HCT116 (cell line): ENCODE measurements at regions not wholly inside any gene's neighbourhood (a gene's known extent, or its start where the extent isn't known, plus 50 kb on each side); places are given as distances from the start of the nearest gene placed in this dataset.
"Not testable (repeated sequence)": the region's sequence is repeated elsewhere in the genome, so short reads cannot be mapped to it uniquely, and the experiment has no call there.

ENCODE experiments used
- ATAC-seq: fragments of 200-7000 bp; cut with Tn5 transposase; 2 replicates; pipeline ENCODE4 v1.9.1; 2020; ENCODE audit warnings: mild to moderate bottlenecking, moderate library complexity
- BruUV-seq: library from RNA; stranded (reverse); fragments of 400-500 nt; replicated peaks from 2 replicates; lab custom pipeline; 2021; lab: Mats Ljungman, UMichigan
- CTCF ChIA-PET: fragments of 300-600 bp; sonication (Branson Sonifier 250); formaldehyde crosslinking; loops from one replicate; lab custom pipeline; 2021; ENCODE audit warnings: antibody characterized with exemption; lab: Charles Lee
- POLR2A ChIA-PET: fragments of 300-600, 350-600 bp; sonication (Branson Sonifier 250); formaldehyde crosslinking; loops from one replicate; lab custom pipeline; 2021; ENCODE audit warnings: antibody characterized with exemption; lab: Charles Lee
- RAD21 ChIA-PET, 2 experiments: fragments of 300-600 bp; sonication (Branson Sonifier 250); formaldehyde crosslinking; loops; one replicate each; lab custom pipeline; 2023; ENCODE audit warnings: low total read pairs in 2 of 2; ENCODE audit not compliant: uncharacterized antibody in 2 of 2, unreplicated experiment in 2 of 2, low non-redundant PET in 1 of 2; lab: Charles Lee
- DNase-seq: peaks from one replicate; pipeline ENCODE4 v3.0.0-alpha.2; 2010; ENCODE audit warnings: low read depth, low spot score
- H2AFZ ChIP-seq: fragments of 200-600 bp; shearing (Covaris generic), sonication (generic); 2 replicates; pipeline ENCODE4 v1.6.1; 2017; ENCODE audit warnings: low read depth, mixed run types, mixed read lengths, antibody characterized with exemption, low read length; ENCODE audit not compliant: poor library complexity, severe bottlenecking
- H3K27ac ChIP-seq: 2 replicates; pipeline ENCODE4 v1.5.1; 2012; ENCODE audit warnings: low read depth, low read length
- H3K27me3 ChIP-seq: fragments of 200-600 bp; sonication (generic); 2 replicates; pipeline ENCODE4 v1.6.1; 2016; ENCODE audit warnings: mixed run types, low read length, mixed read lengths; ENCODE audit not compliant: insufficient read depth
- H3K36me3 ChIP-seq, 2 experiments: fragments of 200-500 bp in 1 of 2; fragments of 200-600 bp in 1 of 2; sonication (Bioruptor generic) in 1 of 2; sonication (generic) in 1 of 2; 2 replicates each; pipeline versions ENCODE4 v1.5.1 to v1.6.1; 2014 to 2016; ENCODE audit warnings: low read length in 2 of 2, inconsistent platforms in 1 of 2, mixed read lengths in 1 of 2, mixed run types in 1 of 2; ENCODE audit not compliant: insufficient read depth in 2 of 2, control insufficient read depth in 1 of 2
- H3K4me1 ChIP-seq, 2 experiments: fragments of 200-600 bp in 1 of 2; sonication (generic) in 1 of 2; 2 replicates each; pipeline versions ENCODE4 v1.5.1 to v1.6.1; 2012 to 2017; ENCODE audit warnings: low read length in 2 of 2, inconsistent platforms in 1 of 2, mild to moderate bottlenecking in 1 of 2, mixed read lengths in 1 of 2, mixed run types in 1 of 2, moderate library complexity in 1 of 2; ENCODE audit not compliant: insufficient read depth in 2 of 2, control insufficient read depth in 1 of 2
- H3K4me2 ChIP-seq: fragments of 200-600 bp; sonication (generic); 2 replicates; pipeline ENCODE4 v1.6.1; 2017; ENCODE audit warnings: mixed run types, low read length, mixed read lengths
- H3K4me3 ChIP-seq, 2 experiments: fragments of 200-600 bp in 1 of 2; sonication (generic) in 1 of 2; replicated peaks in 1 of 2; 2 replicates each; pipeline ENCODE4 v1.5.1; 2011 to 2016; ENCODE audit warnings: low read length in 2 of 2, control low read depth in 1 of 2, low read depth in 1 of 2, mild to moderate bottlenecking in 1 of 2, mixed read lengths in 1 of 2, mixed run types in 1 of 2
- H3K79me2 ChIP-seq: fragments of 200-600 bp; sonication (generic); 2 replicates; pipeline ENCODE4 v1.6.1; 2017; ENCODE audit warnings: mild to moderate bottlenecking, mixed run types, low read length, moderate library complexity, mixed read lengths; ENCODE audit not compliant: insufficient read depth
- H3K9ac ChIP-seq: fragments of 200-600 bp; sonication (generic); 2 replicates; pipeline ENCODE4 v1.6.1; 2016; ENCODE audit warnings: low read length, mixed read lengths
- H3K9me2 ChIP-seq: fragments of 200-600 bp; sonication (generic), shearing (Covaris generic); 2 replicates; pipeline ENCODE4 v1.6.1; 2017; ENCODE audit warnings: mixed run types, mild to moderate bottlenecking, moderate library complexity; ENCODE audit not compliant: insufficient read depth
- H3K9me3 ChIP-seq, 2 experiments: fragments of 200-500 bp in 1 of 2; fragments of 200-600 bp in 1 of 2; sonication (Bioruptor generic) in 1 of 2; sonication (generic) in 1 of 2; 2 replicates each; pipeline ENCODE4 v1.6.1; 2014 to 2017; ENCODE audit warnings: low read length in 2 of 2, mixed read lengths in 2 of 2, inconsistent platforms in 1 of 2, low read depth in 1 of 2, mild to moderate bottlenecking in 1 of 2, mixed run types in 1 of 2, moderate library complexity in 1 of 2; ENCODE audit not compliant: control insufficient read depth in 1 of 2, insufficient read depth in 1 of 2
- H4K20me1 ChIP-seq: fragments of 200-600 bp; sonication (generic), shearing (Covaris generic); 2 replicates; pipeline ENCODE4 v1.6.1; 2017; ENCODE audit warnings: mixed run types, mild to moderate bottlenecking, moderate library complexity; ENCODE audit not compliant: insufficient read depth
- CBX3 ChIP-seq: IDR thresholded peaks from 2 replicates; pipeline ENCODE4 v1.6.1; 2012; ENCODE audit warnings: low read depth
- ELF1 ChIP-seq: IDR thresholded peaks from 2 replicates; pipeline ENCODE4 v1.6.1; 2012; ENCODE audit warnings: low read depth, borderline replicate concordance
- EZH2phosphoT487 ChIP-seq: fragments of 200-600 bp; IDR thresholded peaks from 2 replicates; pipeline ENCODE4 v1.6.1; 2018; ENCODE audit warnings: antibody characterized with exemption, borderline replicate concordance
- FOSL1 ChIP-seq: IDR thresholded peaks from 2 replicates; pipeline ENCODE4 v1.6.1; 2012; ENCODE audit warnings: low read depth
- JUND ChIP-seq: IDR thresholded peaks from 2 replicates; pipeline ENCODE4 v1.6.1; 2012
- MAX ChIP-seq: IDR thresholded peaks from 2 replicates; pipeline ENCODE4 v1.6.1; 2012
- POLR2A ChIP-seq: IDR thresholded peaks from 2 replicates; pipeline ENCODE4 v1.7.0; 2011; ENCODE audit warnings: borderline replicate concordance; ENCODE audit not compliant: insufficient read depth, insufficient read length; ENCODE audit errors: extremely low read depth
- POLR2AphosphoS5 ChIP-seq: IDR thresholded peaks from 2 replicates; pipeline ENCODE4 v1.6.1; 2011; ENCODE audit warnings: mild to moderate bottlenecking, low read depth, low read length, moderate library complexity
- RAD21 ChIP-seq: IDR thresholded peaks from 2 replicates; pipeline ENCODE4 v1.6.1; 2012; ENCODE audit warnings: low read depth, mild to moderate bottlenecking
- SIN3A ChIP-seq: IDR thresholded peaks from 2 replicates; pipeline ENCODE4 v1.6.1; 2012; ENCODE audit warnings: low read depth
- SP1 ChIP-seq: IDR thresholded peaks from 2 replicates; pipeline ENCODE4 v1.6.1; 2012; ENCODE audit warnings: low read depth
- YY1 ChIP-seq: IDR thresholded peaks from 2 replicates; pipeline ENCODE4 v1.6.1; 2011; ENCODE audit warnings: low read length, low read depth, moderate library complexity, mild to moderate bottlenecking; ENCODE audit not compliant: insufficient replicate concordance; ENCODE audit errors: extremely low read depth
- ZBTB33 ChIP-seq: IDR thresholded peaks from 2 replicates; pipeline ENCODE4 v1.6.1; 2011; ENCODE audit warnings: mild to moderate bottlenecking, low read length, moderate library complexity; ENCODE audit not compliant: insufficient replicate concordance; ENCODE audit errors: extremely low read depth
- ZNF274 ChIP-seq: fragments of 200-500 bp; sonication (Bioruptor generic); IDR thresholded peaks from 2 replicates; pipeline ENCODE4 v1.6.1; 2014; ENCODE audit warnings: mild to moderate bottlenecking, low read depth, low read length, inconsistent platforms
- intact Hi-C: fragments of 100-400 bp; cut with micrococcal nuclease; formaldehyde crosslinking; loops from 2 replicates; pipeline ENCODE4 v1.10.0; 2022
- TF ChIP-seq, protein P1 (sequence below), 3 experiments: fragments of 200-600 bp in 1 of 3; sonication (generic) in 1 of 3; IDR thresholded peaks in 2 of 3; conservative IDR thresholded peaks in 1 of 3; 2 replicates each; pipeline ENCODE4 v1.5.1; 2012 to 2017; ENCODE audit warnings: low read depth in 2 of 3, low read length in 2 of 3, antibody characterized with exemption in 1 of 3, borderline replicate concordance in 1 of 3, control low read depth in 1 of 3, mild to moderate bottlenecking in 1 of 3, mixed read lengths in 1 of 3, mixed run types in 1 of 3, moderate library complexity in 1 of 3; ENCODE audit not compliant: insufficient read depth in 1 of 3

- DNase-seq, result not testable (repeated sequence)
These were observed 114.7 kb upstream of the ZBTB40 start for GRCh38 chr1:22336696-22337545.

GRCh38 chr1:22338071-22338765 is 113.4 kb upstream of the ZBTB40 start:
- no peaks in the 10 kb centered on the region for H3K9me3 ChIP-seq
- intact Hi-C loops, result no loop called here
- ChIA-PET CTCF (no interaction called here), POLR2A (no interaction called here), RAD21 (no interaction called here)
- 0 out of 2 replicates have a peak, but pooled peaks cover under 1% of the 10 kb centered on the region for H3K27me3 ChIP-seq
- ATAC-seq (no peak), DNase-seq (no peak)
- H3K9me2 ChIP-seq, result no peaks in the 10 kb centered on the region
- no peak overlapping the region for H3K4me3 ChIP-seq
- H3K27ac ChIP-seq, result no peak overlapping the region
- no peak overlapping the region for H3K9ac ChIP-seq
- no TSS peak for BruUV-seq
- H4K20me1 ChIP-seq, result no peaks in the 10 kb centered on the region
- H3K79me2 ChIP-seq, result no peaks in the 10 kb centered on the region
- H2AFZ ChIP-seq, result no peak overlapping the region
- H3K4me2 ChIP-seq, result no peak overlapping the region
- H3K4me1 ChIP-seq, result peaks cover under 1 to 3% of the 10 kb centered on the region in 2 experiments; a peak in 3 of 4 replicates
- no peaks in the 10 kb centered on the region for H3K36me3 ChIP-seq
- TF ChIP-seq POLR2AphosphoS5, result no peak
- no peak for TF ChIP-seq YY1
- no peak for TF ChIP-seq SIN3A
- no peak for TF ChIP-seq MAX
- TF ChIP-seq ZBTB33, result no peak
- TF ChIP-seq FOSL1, result no peak
- TF ChIP-seq POLR2A, result no peak
- no peak for TF ChIP-seq RAD21
- no peak for TF ChIP-seq CBX3
- TF ChIP-seq SP1, result no peak
- TF ChIP-seq EZH2phosphoT487, result no peak
- TF ChIP-seq ELF1, result no peak
- TF ChIP-seq, protein P1, sequence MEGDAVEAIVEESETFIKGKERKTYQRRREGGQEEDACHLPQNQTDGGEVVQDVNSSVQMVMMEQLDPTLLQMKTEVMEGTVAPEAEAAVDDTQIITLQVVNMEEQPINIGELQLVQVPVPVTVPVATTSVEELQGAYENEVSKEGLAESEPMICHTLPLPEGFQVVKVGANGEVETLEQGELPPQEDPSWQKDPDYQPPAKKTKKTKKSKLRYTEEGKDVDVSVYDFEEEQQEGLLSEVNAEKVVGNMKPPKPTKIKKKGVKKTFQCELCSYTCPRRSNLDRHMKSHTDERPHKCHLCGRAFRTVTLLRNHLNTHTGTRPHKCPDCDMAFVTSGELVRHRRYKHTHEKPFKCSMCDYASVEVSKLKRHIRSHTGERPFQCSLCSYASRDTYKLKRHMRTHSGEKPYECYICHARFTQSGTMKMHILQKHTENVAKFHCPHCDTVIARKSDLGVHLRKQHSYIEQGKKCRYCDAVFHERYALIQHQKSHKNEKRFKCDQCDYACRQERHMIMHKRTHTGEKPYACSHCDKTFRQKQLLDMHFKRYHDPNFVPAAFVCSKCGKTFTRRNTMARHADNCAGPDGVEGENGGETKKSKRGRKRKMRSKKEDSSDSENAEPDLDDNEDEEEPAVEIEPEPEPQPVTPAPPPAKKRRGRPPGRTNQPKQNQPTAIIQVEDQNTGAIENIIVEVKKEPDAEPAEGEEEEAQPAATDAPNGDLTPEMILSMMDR (IDR thresholded peaks at IDR 0.05 in 2 of 3, conservative IDR thresholded peaks at IDR 0.05 in 1 of 3; ENCODE audit: borderline replicate concordance in 1 of 3, insufficient read depth in 1 of 3, low read depth in 2 of 3, low read length in 2 of 3), result no peak
- no peak for TF ChIP-seq JUND
- no peak for TF ChIP-seq ZNF274

More at GRCh38 chr1:22336696-22337545, 114.7 kb upstream of the ZBTB40 start:
- H3K9me3 ChIP-seq, ATAC-seq, H3K9me2 ChIP-seq, CTCF ChIA-PET, POLR2A ChIA-PET, BruUV-seq, H3K9ac ChIP-seq, RAD21 ChIA-PET, H3K79me2 ChIP-seq, H4K20me1 ChIP-seq, H2AFZ ChIP-seq, H3K4me3 ChIP-seq, H3K4me2 ChIP-seq, H3K27ac ChIP-seq, H3K36me3 ChIP-seq, H3K27me3 ChIP-seq, intact Hi-C loops: not testable (repeated sequence)
- peaks cover 7 to 14% of the 10 kb centered on the region in 2 experiments for H3K4me1 ChIP-seq
